ENCODE measurements at regions not wholly inside any gene's neighbourhood (a gene's known extent, or its start where the extent isn't known, plus 50 kb on each side); places are given as distances from the start of the nearest gene placed in this dataset.

DNA sequence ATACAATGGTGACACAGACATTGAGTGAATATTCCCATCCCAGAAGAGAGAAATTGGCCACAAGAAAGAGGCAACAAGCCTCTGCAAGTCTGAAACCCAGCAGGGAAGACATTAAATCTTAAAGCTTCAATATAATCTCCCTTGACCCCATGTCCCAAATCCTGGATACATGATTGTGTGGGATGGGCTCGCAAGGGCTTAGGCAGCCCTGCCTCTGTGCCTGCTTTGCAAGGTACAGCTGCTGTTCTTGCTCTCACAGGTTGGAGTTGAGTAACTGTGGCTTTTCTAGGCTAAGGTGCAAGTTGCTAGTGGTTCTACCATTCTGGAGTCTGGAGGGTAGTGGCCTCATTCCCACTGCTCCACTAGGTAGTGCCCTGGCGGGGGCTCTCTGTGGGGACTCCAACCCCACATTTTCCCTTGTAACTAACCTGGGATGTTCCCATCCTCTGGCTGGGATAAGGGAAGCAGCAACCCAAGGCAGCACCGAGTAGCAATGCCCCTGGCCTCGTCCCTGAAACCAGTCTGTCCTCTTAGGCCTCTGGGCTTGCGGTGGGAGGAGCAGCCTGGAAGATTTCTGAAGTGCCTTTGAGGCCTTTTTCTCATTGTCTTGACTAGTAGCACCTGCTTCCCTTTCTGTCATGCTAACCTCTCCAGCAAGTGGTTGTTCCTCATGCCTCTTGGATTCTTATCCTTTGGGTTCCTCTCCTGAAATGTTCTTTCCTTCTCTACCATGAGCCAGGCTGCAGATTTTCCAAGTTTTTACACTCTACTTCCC, 90.0 kb downstream of the FAM174B start:
- no peak for DNase-seq (ENCODE audit: low read depth)

DNA sequence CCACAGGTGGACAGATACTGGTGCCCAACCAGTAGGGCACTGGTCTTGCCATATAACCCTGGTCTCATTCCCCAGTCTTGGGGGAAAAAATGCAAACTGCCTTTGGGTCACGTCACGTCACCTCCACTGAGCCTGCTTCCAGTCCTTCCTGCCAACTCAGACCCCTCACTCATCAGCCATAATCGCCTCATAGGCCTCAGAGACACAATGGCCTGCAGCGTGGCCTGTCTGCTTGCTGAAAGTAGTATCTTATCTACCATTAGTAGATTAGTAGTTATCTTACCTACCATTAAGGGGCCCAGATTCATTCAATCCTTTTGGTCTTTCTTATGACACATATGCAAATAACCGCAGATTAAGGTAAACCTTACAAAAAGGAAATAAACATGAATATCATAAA, 93.8 kb downstream of the FAM174B start:
- no peak for DNase-seq (ENCODE audit: low read depth)

DNA sequence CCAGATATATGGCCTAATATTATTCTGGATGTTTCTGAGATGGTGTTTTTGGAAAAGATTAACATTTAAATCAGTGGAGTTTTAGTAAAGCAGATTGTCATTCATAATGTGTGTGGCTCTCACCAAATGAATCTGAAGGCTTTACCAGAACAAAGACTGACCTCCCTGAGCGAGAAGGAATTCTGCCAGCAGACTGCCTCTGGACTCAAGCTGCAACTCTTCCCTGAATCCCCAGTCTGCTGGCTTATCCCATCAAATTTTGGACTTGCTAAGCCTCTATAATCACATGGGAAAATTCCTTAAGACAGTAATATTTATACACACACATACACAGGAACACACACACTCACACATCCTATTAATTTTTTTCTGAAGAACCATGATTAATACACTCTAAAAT, 102.3 kb downstream of the FAM174B start:
- DNase-seq (ENCODE audit: low read depth): no peak

DNA sequence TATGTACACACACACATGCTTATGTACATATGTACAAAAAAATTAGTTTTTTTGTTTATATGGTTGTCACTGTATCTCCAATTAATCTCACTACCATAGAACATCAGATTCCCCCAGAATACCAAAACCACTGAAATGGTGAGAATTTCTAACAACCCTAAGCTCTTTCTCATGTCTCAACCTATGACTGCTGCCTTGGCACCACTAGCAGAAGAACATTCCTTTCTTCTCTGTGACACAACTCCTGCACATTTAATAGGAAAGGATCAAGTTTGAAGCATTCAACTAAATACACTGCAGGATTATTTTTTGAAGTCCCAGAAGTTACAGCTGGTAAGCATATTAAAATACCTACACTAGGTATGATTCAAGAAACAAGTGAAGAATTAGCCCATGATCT, 109.6 kb downstream of the FAM174B start:
- no peak for DNase-seq (ENCODE audit: low read depth)

DNA sequence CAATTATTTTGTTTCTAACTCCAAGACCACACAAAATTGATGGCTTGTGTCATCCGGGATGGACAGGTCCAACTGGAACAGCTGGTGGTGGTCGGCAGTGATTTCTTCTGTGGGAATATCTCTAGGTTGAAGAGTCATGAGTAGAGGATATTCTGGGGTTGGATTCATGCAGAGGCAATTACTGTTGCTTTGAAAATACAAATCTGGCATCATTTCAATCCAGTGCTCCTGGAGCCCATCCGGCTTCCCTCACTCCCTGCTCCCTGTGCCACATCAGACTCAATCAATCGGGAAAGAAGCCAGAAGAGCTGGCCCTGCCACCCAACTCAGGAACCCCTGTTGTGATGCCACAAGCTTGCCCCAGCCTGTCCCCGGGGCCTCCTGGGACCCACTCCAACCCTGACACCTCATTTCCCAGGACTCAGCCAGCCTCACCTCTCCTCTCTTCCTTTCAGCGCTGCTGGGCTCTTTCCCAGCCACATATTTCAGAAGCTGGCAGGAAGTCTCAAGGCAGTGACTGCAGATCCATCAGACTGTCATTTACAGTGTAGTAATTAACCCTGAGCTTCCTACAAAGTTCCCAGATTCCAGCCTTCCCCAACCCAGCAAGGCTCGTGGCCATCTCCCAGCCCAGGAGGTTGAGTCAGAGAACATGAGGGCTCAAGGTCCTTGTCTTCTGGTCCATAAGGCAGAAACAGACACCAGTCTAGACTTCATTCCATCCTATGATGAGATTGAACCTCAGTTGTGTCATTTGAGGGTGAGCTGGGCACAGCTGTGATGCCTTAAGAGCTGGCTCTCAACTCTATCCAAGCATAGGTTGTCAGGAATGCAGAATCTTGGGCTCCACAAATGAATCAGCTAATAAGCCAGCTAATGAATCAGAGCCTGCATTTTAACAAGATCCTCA, 114.0 kb downstream of the FAM174B start:
- no peak for DNase-seq (ENCODE audit: low read depth)

DNA sequence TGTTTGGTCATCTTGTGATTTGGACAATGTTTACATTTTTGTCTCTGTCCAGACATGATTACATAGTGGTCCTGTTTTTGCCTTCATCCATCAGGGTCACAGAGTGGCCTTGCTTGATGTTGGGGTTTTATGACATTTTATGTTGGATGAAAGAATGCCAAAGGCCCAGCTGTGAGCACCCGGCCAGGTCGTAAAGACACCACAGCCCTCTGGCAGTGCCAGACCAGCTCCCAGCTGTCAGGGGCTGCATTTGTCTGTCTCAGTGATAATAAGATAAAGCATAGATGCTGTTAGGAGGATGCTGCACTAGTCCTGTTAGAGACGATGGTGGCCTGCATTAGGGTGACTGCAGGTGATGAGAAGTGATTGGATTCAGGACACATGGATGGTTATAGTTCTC, 117.5 kb downstream of the FAM174B start:
- DNase-seq (ENCODE audit: low read depth): no peak

DNA sequence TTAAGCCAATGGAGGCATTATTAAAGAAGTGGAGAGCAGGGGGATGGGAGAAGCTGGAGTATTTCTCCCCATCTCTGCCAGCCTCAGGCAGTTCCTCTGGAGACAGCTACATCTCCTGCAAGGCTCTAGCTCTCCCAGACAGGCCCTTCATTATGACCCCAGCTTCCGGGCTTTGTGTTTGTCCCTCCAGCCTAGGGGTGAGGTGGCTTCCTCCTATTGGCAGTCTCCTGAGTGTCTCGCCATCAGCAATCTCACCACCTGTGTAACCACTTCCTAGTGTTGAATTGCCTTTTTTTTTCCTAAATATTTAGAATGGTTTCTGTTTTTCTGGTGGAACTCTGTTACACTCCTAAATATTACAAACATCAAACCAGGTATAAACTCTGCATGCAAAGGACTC, 122.3 kb downstream of the FAM174B start:
- DNase-seq (ENCODE audit: low read depth): no peak

DNA sequence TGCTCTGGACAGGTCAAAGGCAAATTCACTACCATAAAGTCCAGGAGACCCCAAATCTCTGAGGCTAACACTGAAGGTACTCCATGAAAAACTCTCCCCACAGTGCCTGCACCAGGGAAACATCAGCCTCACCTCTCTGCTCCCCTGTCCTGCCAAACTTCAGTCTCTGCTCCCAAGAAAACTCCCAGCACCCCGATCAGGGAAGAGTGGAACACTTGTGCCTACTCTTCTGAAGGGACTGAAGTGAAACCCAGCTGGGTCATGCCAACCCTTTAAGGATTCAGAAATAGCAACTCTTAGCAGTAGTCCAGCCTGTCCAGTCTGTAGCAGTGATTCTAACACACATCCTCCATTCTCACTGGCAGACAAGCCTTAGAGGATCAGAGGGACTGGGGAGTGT, 124.2 kb downstream of the FAM174B start:
- DNase-seq (ENCODE audit: low read depth): no peak

DNA sequence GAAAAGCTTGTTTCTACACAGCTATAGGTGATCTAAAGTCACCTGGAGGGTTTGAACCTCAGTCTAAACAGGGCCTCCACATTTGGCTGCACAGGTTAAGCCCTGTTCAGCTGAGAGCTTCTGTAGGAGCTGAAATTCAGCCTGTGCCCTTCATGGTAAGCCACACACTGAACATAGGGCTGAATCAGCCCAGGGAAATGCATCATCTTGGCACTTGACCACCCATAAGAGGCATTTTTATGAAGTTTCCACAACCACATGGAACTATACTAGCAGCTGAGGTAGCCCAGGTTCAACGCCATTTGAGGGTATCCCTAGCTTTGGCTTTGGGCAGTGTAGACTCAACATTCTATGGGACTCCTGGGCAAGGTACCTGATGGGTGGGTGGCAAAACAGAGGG, 126.8 kb downstream of the FAM174B start:
- no peak for DNase-seq (ENCODE audit: low read depth)

DNA sequence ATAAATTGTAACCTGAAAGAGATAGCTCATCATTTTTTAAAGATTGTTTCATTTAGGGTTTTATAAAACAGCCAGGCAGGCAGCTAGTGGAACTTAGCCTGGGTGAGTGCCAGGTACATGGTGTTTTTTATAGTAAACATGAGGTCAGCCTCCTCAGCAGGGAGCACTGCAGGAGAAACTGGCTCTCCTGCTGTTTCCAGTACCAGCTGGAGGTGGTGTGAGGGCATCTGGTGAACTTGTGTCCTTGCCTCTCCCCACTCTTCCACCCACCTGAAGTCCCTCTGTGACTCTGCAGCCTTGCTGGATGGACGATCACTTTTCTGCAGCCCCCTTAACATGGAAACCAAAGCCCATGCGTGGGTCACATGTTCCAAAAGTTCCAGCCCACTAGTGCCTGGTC, 128.4 kb downstream of the FAM174B start:
- DNase-seq (ENCODE audit: low read depth): no peak

DNA sequence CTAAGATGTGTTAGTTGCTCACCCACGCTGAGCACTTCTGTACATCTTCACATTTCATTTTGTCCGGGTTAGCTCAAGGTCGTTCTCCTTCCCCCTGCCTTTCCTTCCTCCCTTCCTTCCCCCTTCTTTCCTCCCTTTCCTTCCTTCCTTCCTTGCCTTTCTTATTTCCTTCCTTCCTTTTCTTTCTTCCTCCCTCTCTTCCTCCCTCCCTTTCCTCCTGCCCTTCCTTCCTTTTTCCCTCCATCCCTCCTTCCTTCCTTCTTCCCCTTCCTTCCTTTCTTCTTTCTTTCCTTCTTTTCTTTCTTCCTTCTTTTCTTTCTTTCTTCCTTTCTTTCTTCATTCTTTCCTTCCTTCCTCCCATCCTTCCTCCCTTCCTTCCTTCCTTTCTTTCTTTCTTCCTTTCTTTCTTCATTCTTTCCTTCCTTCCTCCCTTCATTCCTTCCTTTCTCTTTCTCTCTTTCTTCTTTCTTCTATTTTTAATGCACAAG, 129.8 kb downstream of the FAM174B start:
- no peak for DNase-seq (ENCODE audit: low read depth)

DNA sequence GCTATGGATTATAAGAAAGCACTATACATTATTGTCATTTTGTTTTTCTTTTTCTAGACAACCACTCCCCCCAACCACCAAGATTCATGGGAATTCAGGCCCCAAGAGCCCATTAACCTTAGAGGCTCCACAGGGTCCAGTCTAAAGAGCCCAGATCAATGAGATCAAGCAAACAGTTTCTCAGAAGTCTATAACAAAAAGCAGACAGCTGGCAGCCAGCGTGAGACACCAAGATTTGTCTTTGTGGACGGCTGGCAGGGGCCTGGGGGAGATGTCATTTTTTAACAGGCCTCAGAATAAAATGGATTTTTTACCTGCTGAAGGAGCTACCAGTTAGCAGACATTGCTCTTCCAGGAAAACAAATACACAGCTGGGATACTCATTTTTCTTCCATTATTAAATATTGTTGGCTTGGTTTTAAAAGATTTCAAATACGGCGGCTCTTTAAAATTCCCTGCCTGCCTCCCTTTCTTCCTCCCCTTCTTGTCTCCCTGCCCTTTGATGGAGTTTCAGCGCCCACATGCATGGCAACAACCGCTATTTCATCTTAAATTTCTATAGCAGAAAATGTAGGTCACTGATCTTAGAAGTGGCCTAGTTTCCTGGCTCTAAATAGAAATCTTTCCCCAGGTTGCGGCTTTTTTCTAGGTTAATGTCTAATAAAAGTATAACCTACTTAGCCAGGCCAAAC, 130.6 kb downstream of the FAM174B start:
- no peak for DNase-seq (ENCODE audit: low read depth)

DNA sequence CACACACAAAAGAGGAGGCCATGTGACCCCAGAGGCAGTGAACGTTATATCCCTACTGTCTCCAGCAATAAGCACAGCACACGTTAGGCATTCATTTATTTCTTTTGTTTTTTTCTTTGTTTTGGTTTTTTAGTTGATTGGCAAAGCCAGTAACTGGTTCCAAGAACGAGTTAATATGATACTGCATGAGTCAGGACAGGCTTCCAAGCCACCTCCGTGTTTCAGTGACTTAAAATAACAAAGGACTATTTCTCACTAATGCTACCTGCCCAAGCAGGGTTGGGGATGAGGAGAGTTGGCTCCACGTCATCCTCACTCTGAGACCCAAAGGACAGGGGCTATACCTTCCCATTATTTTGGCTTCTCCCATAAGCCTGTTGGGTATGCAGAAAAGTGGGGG, 130.5 kb downstream of the ST8SIA2 start:
- no peak for DNase-seq (ENCODE audit: low read depth)

DNA sequence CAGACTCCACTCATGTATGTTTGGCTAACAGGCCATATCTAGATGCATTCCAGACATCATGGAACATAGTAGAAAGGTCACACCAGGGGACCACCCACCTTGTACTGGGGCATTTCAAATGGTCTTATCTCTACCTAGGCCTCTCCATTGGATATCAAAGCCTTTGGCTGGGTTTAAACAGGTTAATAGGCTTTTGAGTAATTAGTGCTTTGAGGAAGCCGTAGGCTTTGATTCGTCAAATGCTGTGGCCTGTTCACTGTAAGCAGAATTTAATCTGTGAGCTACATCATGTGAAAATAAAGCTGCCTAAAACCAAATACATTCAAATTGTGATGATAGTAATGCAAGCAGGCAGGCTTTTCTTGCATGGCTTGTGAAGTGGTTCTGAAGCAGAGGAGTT, 129.5 kb downstream of the ST8SIA2 start:
- no peak for DNase-seq (ENCODE audit: low read depth)

DNA sequence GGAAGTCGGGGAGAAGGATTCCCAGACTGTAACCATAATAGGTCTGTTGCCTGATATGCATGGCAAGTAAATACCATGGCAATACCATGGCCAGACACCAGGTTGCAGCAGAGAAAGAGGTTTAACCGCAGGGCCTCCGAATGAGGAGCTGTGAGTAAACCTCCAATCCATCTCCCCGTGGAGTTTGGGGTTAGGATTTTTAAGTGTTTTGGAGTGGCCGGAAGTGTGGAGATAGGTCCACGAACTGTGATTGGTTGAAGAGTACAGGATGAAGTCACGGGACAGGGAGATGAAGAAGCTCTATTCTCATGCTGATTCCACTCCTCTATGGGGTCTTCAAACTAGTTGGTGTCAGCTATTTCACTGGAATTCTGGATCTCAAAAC, 127.9 kb downstream of the ST8SIA2 start:
- DNase-seq (ENCODE audit: low read depth): peak; percentile 28

DNA sequence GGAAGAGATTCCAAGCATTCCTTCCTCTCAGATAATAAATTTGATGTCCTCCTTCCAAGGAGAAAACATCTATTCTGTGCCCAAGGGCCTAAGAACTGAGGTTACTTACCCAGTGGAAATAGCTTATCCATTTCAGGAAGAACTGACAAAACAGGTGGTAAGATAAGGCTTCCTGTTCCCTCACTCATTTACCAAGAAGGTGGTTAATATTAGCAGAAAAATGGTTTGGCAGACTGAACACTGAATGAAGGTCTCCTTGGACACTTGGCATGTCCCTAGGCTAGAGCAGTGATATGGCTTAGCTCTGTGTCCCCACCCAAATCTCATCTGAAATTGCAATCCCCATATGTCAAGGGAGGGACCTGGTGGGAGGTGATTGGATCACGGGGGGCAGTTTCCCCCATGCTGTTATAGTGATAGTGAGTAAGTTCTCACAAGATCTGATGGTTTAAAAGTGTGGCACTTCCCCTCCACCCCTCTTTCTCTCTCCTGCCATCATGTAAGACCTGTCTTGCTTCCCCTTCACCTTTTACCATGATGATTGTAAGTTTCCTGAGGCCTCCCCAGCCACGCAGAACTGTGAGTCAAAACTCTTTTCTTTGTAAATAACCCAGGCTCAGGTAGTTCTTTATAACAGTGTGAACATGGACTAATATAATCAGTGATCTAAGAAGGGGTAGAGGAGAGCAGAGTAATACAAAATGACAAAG, 127.4 kb downstream of the ST8SIA2 start:
- no peak for DNase-seq (ENCODE audit: low read depth)

DNA sequence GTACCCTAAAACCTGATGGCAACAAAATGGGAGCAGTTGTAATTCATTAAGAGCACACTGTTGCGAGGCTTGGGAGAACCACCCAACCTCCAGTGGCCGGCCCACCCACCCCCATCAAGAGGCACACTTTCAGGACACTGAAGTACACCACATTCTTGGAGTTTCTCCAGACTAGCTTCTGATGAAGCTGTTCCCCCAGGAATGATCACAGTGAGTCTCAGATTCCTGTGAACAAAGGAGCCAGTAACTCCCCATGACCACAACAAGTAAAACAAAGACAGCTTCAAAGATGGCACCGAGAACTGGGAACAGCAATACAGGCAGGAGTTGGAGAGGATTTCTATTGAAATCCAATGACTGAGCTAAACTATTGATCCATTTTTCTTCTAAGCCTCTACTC, 126.0 kb downstream of the ST8SIA2 start:
- DNase-seq (ENCODE audit: low read depth): no peak

Measured in stimulated activated CD4-positive, alpha-beta T cell treated with anti-CD3 and anti-CD28 coated beads, Interleukin-2, amount 100 ng/mL, for 4 hours (primary cell).